ENCODE measurements at regions not wholly inside any gene's neighbourhood (a gene's known extent, or its start where the extent isn't known, plus 50 kb on each side); places are given as distances from the start of the nearest gene placed in this dataset.

DNA sequence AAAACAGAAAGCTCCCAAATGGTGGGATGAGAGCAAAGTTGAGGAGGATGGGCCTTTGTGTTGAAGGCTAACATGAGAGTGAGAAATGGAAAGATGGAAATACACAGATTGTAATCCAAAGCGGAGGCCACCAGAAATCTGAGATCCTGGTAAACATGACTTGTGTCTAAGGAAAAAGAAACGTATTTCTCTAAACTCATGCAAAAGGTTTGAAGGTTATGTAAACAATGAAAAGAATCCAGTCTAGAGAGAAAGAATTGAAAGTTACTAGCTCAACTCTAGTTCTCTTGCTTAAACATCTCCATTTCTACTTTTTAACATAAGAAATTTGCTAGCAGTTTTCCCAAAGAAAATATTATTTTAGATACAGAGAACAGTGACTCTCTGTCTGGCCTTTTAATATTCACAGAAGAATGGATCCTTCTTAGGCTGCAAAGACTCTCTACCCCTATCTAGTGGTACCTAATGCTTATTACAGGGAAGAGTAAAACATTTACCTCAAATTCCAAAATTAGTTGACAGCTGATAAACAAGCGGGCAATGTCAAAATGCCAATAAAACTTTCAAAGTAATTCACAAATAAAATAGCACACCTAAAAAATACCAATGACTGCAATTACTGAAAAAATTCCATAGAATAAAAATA lies 75.8 kb upstream of the SOX5 start:
- DNase-seq, result no peak

DNA sequence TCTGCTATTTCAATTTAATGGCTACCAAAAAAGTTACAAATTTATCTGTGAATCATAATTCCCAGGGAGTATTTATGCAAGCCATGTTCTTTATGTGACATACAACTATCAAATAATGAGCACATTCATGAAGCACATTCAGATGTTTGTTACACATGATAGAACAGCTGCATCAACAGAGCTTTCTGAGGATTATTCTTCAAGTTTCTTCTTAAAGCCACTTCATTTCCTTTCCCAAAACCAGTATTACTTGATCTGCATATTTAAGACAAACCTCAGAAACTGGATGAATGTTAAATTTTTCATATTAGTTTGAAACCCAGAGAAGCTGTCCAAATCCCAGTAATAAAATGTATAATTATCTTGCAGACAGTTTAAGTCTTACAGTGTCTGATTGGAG lies 73.6 kb upstream of the SOX5 start:
- DNase-seq, result no peak

DNA sequence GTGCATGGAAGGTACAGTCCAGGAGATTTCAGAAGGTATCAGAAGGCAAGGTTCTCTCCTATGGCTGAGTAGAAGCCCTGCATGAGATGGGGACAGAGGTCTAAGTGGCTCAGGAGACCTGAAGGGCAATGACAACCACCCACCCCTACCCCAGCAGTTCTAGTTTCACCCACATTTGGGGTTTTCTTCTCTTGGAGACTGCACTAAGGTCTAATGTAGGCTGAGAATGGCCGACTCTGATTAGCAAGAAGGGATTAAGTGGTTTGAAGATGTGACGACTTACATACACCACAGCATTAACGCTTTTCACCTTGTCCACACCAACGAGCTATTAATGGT lies 71.7 kb upstream of the SOX5 start:
- no peak for DNase-seq

DNA sequence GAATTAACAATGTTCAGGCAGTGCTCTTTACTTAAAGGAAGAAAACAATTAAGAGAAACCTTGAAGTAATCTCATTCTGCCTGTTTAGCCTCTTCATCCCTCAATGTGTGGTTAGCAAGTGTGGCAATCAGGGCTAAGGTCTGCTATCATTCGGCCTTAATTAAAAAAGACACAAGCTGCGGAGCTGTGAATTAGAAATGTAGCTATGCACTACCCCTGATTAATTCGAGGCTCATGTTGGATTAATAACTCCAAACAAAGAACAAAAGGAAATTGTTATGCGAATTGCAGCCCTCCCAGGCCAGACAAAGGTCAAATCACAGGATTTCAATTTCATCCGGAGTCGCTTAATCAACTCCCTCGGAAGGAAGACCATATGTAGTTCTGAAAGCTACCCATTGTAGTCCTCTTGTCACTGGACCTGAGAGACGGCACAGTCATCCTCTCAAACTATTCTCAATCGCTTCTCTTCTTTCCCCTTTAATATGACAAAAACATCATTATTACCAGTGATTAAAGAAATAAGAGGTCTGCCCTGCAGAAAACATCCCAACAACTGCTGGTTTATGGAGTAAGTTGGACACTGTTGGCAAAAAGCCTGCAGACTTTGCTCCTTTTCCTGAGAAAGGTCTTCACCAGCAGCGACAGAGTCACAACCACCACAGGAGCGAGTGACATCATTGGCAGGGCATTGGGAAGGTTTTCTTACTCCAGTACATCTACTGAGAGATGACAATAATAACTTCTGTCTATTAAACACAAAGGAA lies 71.1 kb upstream of the SOX5 start:
- DNase-seq, result no peak

DNA sequence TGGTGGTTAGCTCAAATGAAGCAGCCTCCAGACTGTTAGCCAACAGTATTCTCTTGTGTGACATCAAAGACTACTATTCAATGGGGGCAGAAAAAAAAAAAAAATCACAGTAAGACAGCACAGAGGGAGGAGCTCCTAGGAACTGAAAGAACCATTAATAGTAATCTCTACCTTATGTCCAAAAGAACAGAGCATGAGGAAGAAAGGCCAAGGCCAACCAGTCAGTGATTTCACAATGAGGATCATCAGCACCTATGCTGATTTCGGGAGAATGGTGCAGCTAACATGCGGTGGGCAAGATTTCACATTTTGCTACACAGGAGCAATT lies 66.3 kb upstream of the SOX5 start:
- DNase-seq, result no peak

DNA sequence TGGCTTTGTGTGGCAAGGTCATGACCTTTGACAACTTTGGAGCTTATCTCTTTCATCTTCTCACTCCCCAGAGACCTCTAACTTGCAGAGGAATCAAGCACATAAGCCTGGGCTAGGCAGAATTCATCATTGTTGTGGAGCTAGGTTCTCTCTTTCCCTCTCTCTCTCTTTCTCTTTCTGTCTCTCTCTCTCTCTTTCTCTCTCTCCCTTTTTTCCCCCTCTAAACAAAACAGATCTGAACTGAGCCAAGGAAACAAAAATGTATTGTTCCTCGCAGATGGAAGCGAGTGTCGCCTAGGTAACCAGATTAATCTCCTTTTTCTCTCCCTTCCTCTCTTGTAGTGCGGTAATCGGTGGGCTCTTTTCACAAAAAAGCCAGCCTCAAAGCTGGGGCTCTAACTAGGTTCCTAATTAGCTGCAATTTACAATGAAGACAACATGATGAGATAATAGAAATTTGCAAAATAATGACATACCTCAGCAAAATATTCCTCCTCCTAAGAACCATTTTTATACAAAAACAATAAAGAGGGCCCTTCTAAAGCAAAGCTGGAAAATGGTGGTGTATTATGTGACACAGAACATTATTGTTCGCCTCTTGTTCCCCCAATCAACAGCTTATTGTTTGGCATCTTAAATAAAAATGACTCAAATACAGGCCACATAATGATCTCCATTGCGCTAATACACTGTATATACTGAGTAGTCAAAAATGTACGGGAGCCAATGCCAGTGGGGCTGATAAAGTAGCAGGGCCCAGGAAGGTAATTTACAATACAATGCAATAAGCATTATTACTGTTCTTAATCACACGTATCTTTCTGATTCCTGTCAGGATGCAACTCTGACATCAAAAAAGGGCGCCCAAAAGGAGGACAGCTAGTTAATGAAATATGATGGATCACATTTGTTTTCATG lies 65.7 kb upstream of the SOX5 start:
- no peak for DNase-seq

DNA sequence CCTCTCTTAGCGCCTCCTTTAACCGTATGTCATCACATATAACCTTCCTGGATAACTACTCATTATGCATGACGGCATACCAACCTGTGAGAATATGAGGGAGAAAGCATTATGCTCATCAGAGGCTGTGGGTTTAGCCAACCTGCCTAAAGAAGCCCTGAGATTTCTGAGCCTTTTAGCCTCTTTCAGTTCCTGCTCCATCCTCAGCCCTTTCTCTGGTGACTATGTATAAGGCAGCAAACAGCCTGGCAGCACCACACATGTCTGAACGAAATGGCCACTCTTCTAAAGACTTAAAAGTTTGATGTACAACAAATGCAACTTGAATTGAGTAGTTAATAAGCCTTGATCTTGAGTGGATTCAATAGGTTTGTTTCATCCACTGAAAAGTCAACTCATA lies 64.8 kb upstream of the SOX5 start:
- no peak for DNase-seq

DNA sequence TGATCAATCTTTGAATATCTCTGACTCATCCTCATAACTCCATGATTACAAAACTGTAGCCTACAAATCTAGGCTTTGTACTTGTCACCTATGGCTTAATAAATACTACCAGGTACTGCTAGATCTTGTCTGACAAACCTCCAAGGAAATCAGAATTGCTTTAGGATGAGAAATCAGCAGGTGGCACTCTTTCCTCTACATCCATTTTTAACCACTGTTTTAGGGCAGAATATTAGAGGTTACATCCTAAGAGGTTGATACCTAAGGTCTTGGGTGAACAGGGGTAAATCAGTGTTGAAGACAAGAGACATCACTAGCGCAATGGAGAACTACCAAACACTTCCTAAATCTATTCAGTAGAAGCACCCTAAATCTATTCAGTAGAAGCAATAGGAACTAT lies 63.1 kb upstream of the SOX5 start:
- no peak for DNase-seq

DNA sequence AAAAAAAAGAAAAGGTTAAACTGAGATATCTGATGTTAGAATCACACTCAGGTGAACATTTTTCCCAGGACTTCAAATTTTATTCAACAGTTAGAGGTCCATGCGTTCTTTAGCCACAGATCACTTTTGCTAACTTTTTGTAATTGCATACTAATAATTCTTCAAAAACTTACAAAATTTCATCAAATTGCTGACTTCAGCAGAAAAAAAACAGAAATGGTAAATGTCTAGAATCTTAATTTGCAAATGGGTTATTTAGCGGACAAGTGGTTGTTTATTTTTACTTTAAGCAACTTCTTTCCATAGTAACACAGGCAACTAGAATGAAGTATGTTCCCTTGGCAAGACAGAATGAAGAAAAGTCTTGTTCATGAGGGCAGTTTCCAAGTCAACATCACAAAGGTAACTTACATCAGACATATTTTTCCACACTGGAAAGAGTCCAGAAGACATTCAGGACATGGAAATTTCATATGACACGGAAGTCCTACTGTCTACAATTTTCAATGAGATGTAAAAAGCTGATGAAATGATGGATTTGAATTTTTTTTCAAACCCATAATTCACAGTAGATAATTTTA lies 62.5 kb upstream of the SOX5 start:
- DNase-seq, result no peak

DNA sequence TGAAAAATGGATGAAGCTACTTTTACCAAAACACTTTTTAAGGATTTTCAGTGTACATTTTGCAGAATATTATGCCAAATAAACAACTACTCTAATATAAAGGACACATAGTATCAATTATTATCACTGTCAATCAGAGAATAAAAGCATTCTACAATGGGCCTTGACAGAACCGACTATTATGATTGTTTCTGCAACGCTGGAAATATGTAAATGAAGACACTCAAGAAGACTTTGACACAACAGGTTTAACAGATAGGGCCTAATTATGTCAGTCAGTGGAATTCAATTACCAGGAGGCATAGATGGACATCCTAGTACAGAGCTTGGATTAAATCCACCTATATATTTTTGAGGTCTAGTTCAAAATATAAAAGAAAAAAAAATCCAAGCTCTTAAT lies 58.7 kb upstream of the SOX5 start:
- no peak for DNase-seq

All from NCI-H446 treated with DMSO at 0.1 percent for 48 hours (cell line).